ENCODE measurements at regions not wholly inside any gene's neighbourhood (a gene's known extent, or its start where the extent isn't known, plus 50 kb on each side); places are given as distances from the start of the nearest gene placed in this dataset.
A peak's percentile ranks its signal among the peaks of the same experiment; 100 is the strongest.

GRCh38 chr10:123952099-123952498 is 60.5 kb upstream of the CPXM2 start:
- no peak for TF ChIP-seq CTCF (IDR thresholded peaks at IDR 0.05; ENCODE audit: insufficient read depth, low read depth, low read length, missing control alignments)
- H3K4me3 ChIP-seq (ENCODE audit: low read depth, low read length) = no peak overlapping the region
- no peak for DNase-seq (ENCODE audit: low read depth)

- no peak for DNase-seq (ENCODE audit: low read depth)
Observed at GRCh38 chr10:123948030-123948823, 56.6 kb upstream of the CPXM2 start.

GRCh38 chr10:123945325-123945920 is 53.8 kb upstream of the CPXM2 start:
- no peak for TF ChIP-seq CTCF (IDR thresholded peaks at IDR 0.05; ENCODE audit: insufficient read depth, low read depth, low read length, missing control alignments)
- DNase-seq (ENCODE audit: low read depth) = peak; percentile 14
- no peak overlapping the region for H3K4me3 ChIP-seq (ENCODE audit: low read depth, low read length)

More at GRCh38 chr10:123948030-123948823, 56.6 kb upstream of the CPXM2 start:
- no peak overlapping the region for H3K4me3 ChIP-seq (ENCODE audit: low read depth, low read length)
- TF ChIP-seq CTCF (IDR thresholded peaks at IDR 0.05; ENCODE audit: insufficient read depth, low read depth, low read length, missing control alignments) = no peak

GRCh38 chr10:123944661-123945060 is 53.1 kb upstream of the CPXM2 start:
- H3K4me3 ChIP-seq (ENCODE audit: low read depth, low read length) = no peak overlapping the region
- no peak for TF ChIP-seq CTCF (IDR thresholded peaks at IDR 0.05; ENCODE audit: insufficient read depth, low read depth, low read length, missing control alignments)
- no peak for DNase-seq (ENCODE audit: low read depth)

GRCh38 chr10:123943307-123943706 is 51.7 kb upstream of the CPXM2 start:
- no peak for DNase-seq (ENCODE audit: low read depth)
- no peak overlapping the region for H3K4me3 ChIP-seq (ENCODE audit: low read depth, low read length)
- TF ChIP-seq CTCF (IDR thresholded peaks at IDR 0.05; ENCODE audit: insufficient read depth, low read depth, low read length, missing control alignments) = no peak

GRCh38 chr10:123942114-123942861 is 50.7 kb upstream of the CPXM2 start:
- no peak overlapping the region for H3K4me3 ChIP-seq (ENCODE audit: low read depth, low read length)
- TF ChIP-seq CTCF (IDR thresholded peaks at IDR 0.05; ENCODE audit: insufficient read depth, low read depth, low read length, missing control alignments) = no peak

More at GRCh38 chr10:123942114-123942861, 50.7 kb upstream of the CPXM2 start:
- no peak for DNase-seq (ENCODE audit: low read depth)
